Naive thymus-derived CD4-positive, alpha-beta T cell (primary cell): ENCODE measurements at regions not wholly inside any gene's neighbourhood (a gene's known extent, or its start where the extent isn't known, plus 50 kb on each side); places are given as distances from the start of the nearest gene placed in this dataset.
"Not testable (repeated sequence)": the region's sequence is repeated elsewhere in the genome, so short reads cannot be mapped to it uniquely, and the experiment has no call there.

Experiments
- ATAC-seq: fragments of 150-1000 bp; cut with Tn5 transposase; 2 replicates; pipeline ENCODE4 v1.10.0; 2021; ENCODE audit warnings: mild to moderate bottlenecking, moderate library complexity
- CTCF ChIA-PET: fragments of 350-600 bp; sonication (Branson Sonifier 250); formaldehyde crosslinking; loops from one replicate; lab custom pipeline; 2021; ENCODE audit warnings: antibody characterized with exemption; lab: Charles Lee
- POLR2A ChIA-PET: fragments of 350-600 bp; sonication (Branson Sonifier 250); formaldehyde crosslinking; loops from one replicate; lab custom pipeline; 2021; ENCODE audit warnings: antibody characterized with exemption, inconsistent platforms; lab: Charles Lee
- DNase-seq, 9 donors: peaks; one replicate each; pipeline versions ENCODE4 v3.0.0 to v3.0.0-alpha.2; 2020 to 2022; ENCODE audit warnings: mixed read lengths in 1 of 9
- H3K27ac ChIP-seq: one replicate; pipeline ENCODE4 v1.7.0; 2013; ENCODE audit warnings: mild to moderate bottlenecking, low read depth, low read length, moderate library complexity
- H3K27me3 ChIP-seq, 2 donors: one replicate each; pipeline ENCODE4 v1.7.0; 2013; ENCODE audit warnings: low read length in 2 of 2, mild to moderate bottlenecking in 2 of 2, moderate library complexity in 2 of 2; ENCODE audit not compliant: control insufficient read depth in 2 of 2, insufficient read depth in 2 of 2
- H3K36me3 ChIP-seq, 3 experiments: 1 replicate in 2 of 3; 2 replicates in 1 of 3; pipeline ENCODE4 v1.7.0; 2013; ENCODE audit warnings: low read length in 3 of 3, mild to moderate bottlenecking in 3 of 3, moderate library complexity in 1 of 3; ENCODE audit not compliant: insufficient read depth in 3 of 3, control insufficient read depth in 2 of 3
- H3K4me1 ChIP-seq, 2 donors: one replicate each; pipeline ENCODE4 v1.7.0; 2013; ENCODE audit warnings: low read length in 2 of 2, mild to moderate bottlenecking in 2 of 2, moderate library complexity in 1 of 2; ENCODE audit not compliant: control insufficient read depth in 2 of 2, insufficient read depth in 2 of 2
- H3K4me3 ChIP-seq: 2 replicates; pipeline ENCODE4 v1.7.0; 2013; ENCODE audit warnings: mild to moderate bottlenecking, low read length
- H3K9me3 ChIP-seq, 3 experiments: 1 replicate in 2 of 3; 2 replicates in 1 of 3; pipeline ENCODE4 v1.7.0; 2013; ENCODE audit warnings: low read length in 3 of 3; ENCODE audit not compliant: control insufficient read depth in 2 of 3
- H3K27ac Mint-ChIP-seq, 9 donors: one replicate each; pipeline ENCODE4 v1.8.0; 2020 to 2022; ENCODE audit warnings: mixed read lengths in 9 of 9, mild to moderate bottlenecking in 8 of 9, moderate library complexity in 5 of 9, inconsistent platforms in 2 of 9
- H3K27me3 Mint-ChIP-seq, 5 donors: one replicate each; pipeline ENCODE4 v1.8.0; 2021 to 2022; ENCODE audit warnings: mixed read lengths in 5 of 5, mild to moderate bottlenecking in 1 of 5
- H3K36me3 Mint-ChIP-seq, 5 donors: one replicate each; pipeline ENCODE4 v1.8.0; 2020 to 2022; ENCODE audit warnings: mixed read lengths in 5 of 5, mild to moderate bottlenecking in 3 of 5, inconsistent platforms in 1 of 5
- H3K4me1 Mint-ChIP-seq, 7 donors: one replicate each; pipeline ENCODE4 v1.8.0; 2020 to 2022; ENCODE audit warnings: mixed read lengths in 7 of 7, mild to moderate bottlenecking in 3 of 7, inconsistent platforms in 1 of 7
- H3K4me3 Mint-ChIP-seq, 10 donors: one replicate each; pipeline ENCODE4 v1.8.0; 2020 to 2022; ENCODE audit warnings: mild to moderate bottlenecking in 10 of 10, mixed read lengths in 10 of 10, moderate library complexity in 6 of 10, inconsistent platforms in 2 of 10
- H3K9me3 Mint-ChIP-seq, 11 donors: one replicate each; pipeline ENCODE4 v1.8.0; 2020 to 2022; ENCODE audit warnings: mixed read lengths in 11 of 11, mild to moderate bottlenecking in 4 of 11, inconsistent platforms in 1 of 11, moderate library complexity in 1 of 11
- intact Hi-C, 2 donors: fragments of 100-400 bp; cut with micrococcal nuclease; formaldehyde crosslinking; loops; one replicate each; pipeline ENCODE4 v1.15.1; 2023

DNA sequence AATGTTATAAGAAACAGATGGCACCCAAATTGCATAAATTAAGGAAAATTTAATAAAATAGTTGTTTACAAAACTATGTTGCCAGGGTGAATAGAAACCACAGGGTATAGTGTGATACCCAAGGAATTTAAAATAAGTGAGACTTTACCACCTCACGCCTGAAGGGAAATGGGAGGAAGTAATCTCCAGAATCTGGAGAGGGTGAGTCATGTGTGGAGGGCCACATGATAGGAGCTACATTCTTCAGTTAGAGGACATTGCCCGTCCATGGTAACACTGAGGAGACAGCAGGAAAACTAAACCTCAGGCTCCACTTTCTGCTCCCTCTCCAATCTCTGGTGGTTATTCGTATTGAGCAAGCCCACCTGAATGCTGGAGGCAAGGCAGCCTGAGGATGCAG, 97.2 kb upstream of the NXPH2 start:
- H3K27ac Mint-ChIP-seq, result no peak overlapping the region
- intact Hi-C loops, result no loop called here

DNA sequence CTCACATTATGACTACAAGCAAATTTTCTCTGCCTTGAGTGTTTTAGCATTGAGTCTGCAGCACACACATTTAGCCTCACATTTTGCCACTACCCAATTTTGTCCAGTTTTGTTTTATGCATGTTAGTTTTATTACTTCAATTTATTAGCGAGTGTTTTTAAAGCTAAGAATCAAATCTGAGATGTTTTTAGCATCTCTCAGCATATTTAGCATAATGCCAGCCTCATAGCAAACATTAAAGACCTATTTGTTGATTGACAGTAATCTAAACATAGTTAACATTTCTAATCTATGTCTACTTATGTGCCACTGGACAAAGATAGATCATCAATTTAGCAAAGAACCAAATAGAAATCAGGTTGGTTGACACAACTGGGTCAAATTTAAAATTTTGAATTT, 94.1 kb upstream of the NXPH2 start:
- Histone ChIP-seq H3K4me3 (no peak overlapping the region), H3K27me3 (no peaks in the 10 kb centered on the region), H3K9me3 (no peaks in the 10 kb centered on the region), H3K36me3 (no peaks in the 10 kb centered on the region), H3K27ac (no peak overlapping the region), H3K4me1 (no peaks in the 10 kb centered on the region)
- H3K27me3 Mint-ChIP-seq, result peaks cover 0 to 3% (median 0%) of the 10 kb centered on the region in 5 donors
- H3K27ac Mint-ChIP-seq, result no peak overlapping the region
- peaks cover 0 to 6% (median 0%) of the 10 kb centered on the region in 11 donors for H3K9me3 Mint-ChIP-seq
- intact Hi-C loops, result no loop called here
- no peaks in the 10 kb centered on the region for H3K36me3 Mint-ChIP-seq
- H3K4me3 Mint-ChIP-seq, result no peak overlapping the region
- no peak for ATAC-seq
- CTCF ChIA-PET, result no interaction called here
- no peak for DNase-seq
- POLR2A ChIA-PET, result interaction anchor here (0.5 kb wide), 1 partner anchor 20 kb away, joined by 4 read pairs; no protein-coding TSS in a partner anchor
- H3K4me1 Mint-ChIP-seq, result no peaks in the 10 kb centered on the region

More for the DNA sequence above, 97.2 kb upstream of the NXPH2 start:
- Histone ChIP-seq H3K27ac (no peak overlapping the region), H3K9me3 (no peaks in the 10 kb centered on the region), H3K4me1 (no peaks in the 10 kb centered on the region), H3K4me3 (no peak overlapping the region), H3K27me3 (no peaks in the 10 kb centered on the region), H3K36me3 (no peaks in the 10 kb centered on the region)
- Mint-ChIP-seq H3K36me3 (no peaks in the 10 kb centered on the region), H3K9me3 (peaks cover 0 to 6% (median 0%) of the 10 kb centered on the region in 11 donors), H3K27me3 (peaks cover 0 to 6% (median 0%) of the 10 kb centered on the region in 5 donors), H3K4me1 (no peaks in the 10 kb centered on the region), H3K4me3 (no peak overlapping the region)
- ATAC-seq (no peak), DNase-seq (no peak)
- ChIA-PET CTCF (no interaction called here), POLR2A (no interaction called here)

DNA sequence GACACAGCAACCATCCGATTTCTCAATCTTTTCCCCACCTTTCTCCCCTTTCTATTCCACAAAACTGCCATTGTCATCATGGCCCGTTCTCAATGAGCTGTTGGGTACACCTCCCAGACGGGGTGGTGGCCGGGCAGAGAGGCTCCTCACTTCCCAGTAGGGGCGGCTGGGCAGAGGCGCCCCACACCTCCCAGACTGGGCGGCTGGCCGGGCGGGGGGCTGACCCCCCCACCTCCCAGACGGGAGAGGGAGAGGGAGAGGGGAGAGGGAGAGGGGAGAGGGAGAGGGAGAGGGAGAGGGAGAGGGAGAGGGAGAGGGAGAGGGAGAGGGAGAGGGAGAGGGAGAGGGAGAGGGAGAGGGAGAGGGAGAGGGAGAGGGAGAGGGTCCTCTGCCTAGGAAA, 91.9 kb upstream of the NXPH2 start:
- CTCF ChIA-PET, H3K36me3 Mint-ChIP-seq, POLR2A ChIA-PET, H3K36me3 ChIP-seq, H3K4me1 Mint-ChIP-seq, ATAC-seq, DNase-seq, H3K4me3 Mint-ChIP-seq, H3K27ac Mint-ChIP-seq, H3K4me1 ChIP-seq, H3K9me3 ChIP-seq, H3K27me3 ChIP-seq, H3K27ac ChIP-seq, H3K4me3 ChIP-seq, intact Hi-C loops, H3K9me3 Mint-ChIP-seq, H3K27me3 Mint-ChIP-seq: not testable (repeated sequence)

DNA sequence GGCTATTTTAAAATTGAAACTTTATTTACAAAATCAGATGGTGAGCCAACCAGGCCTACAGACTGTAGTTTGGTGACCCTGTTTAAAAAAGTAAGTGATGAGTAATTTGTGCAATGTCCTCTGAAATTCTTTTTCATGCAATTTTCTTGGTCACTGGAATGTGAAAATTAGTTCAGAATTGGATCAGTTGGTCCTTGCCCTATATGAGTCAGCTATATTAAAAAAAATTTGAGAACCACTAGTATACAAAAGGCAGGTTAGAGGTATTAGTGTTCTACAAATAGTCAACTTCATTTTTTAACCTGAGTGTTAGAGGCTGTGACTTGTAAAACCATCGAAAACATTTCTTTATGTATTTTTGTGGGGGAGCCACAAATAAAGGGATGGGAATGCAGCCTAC, 91.1 kb upstream of the NXPH2 start:
- Mint-ChIP-seq H3K9me3 (peaks cover 0 to 6% (median 2%) of the 10 kb centered on the region in 11 donors), H3K27me3 (no peaks in the 10 kb centered on the region), H3K36me3 (no peaks in the 10 kb centered on the region), H3K4me3 (no peak overlapping the region), H3K4me1 (no peaks in the 10 kb centered on the region), H3K27ac (no peak overlapping the region)
- H3K4me1 ChIP-seq, result no peaks in the 10 kb centered on the region
- no peaks in the 10 kb centered on the region for H3K27me3 ChIP-seq
- H3K4me3 ChIP-seq, result no peak overlapping the region
- H3K36me3 ChIP-seq, result no peaks in the 10 kb centered on the region
- intact Hi-C loops, result no loop called here
- ATAC-seq (no peak), DNase-seq (no peak)
- CTCF ChIA-PET, result no interaction called here
- H3K9me3 ChIP-seq, result no peaks in the 10 kb centered on the region
- H3K27ac ChIP-seq, result no peak overlapping the region
- POLR2A ChIA-PET, result no interaction called here

DNA sequence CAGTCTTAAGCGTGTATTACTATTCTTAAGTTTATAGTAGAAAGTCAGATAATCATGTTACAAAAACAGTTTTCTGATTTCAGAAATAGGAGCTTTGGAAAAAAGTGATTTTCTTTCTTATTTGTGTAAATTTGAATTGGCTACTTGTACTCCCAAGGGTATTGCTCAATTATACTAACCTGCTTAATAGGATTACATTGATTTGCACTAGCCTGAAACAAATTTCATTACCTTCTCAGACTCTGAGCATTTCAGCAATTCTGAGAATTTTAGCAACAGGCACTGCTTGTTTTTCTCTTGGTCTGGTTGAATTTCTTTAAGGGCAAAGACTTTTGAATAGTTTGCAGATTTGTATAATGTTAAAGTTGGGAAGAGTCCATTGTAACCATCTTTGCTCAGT, 87.2 kb upstream of the NXPH2 start:
- Mint-ChIP-seq H3K27me3 (no peaks in the 10 kb centered on the region), H3K4me1 (no peaks in the 10 kb centered on the region), H3K4me3 (no peak overlapping the region), H3K27ac (no peak overlapping the region), H3K36me3 (no peaks in the 10 kb centered on the region), H3K9me3 (peaks cover 0 to 5% (median 2%) of the 10 kb centered on the region in 11 donors)
- ChIA-PET POLR2A (no interaction called here), CTCF (interaction anchor here (0.6 kb wide), 1 partner anchor 728 kb away, joined by 3 read pairs; no protein-coding TSS in a partner anchor)
- Histone ChIP-seq H3K36me3 (no peaks in the 10 kb centered on the region), H3K27me3 (no peaks in the 10 kb centered on the region), H3K9me3 (no peaks in the 10 kb centered on the region), H3K27ac (no peak overlapping the region), H3K4me1 (no peaks in the 10 kb centered on the region), H3K4me3 (no peak overlapping the region)
- ATAC-seq (no peak), DNase-seq (no peak)
- intact Hi-C loops, result no loop called here

DNA sequence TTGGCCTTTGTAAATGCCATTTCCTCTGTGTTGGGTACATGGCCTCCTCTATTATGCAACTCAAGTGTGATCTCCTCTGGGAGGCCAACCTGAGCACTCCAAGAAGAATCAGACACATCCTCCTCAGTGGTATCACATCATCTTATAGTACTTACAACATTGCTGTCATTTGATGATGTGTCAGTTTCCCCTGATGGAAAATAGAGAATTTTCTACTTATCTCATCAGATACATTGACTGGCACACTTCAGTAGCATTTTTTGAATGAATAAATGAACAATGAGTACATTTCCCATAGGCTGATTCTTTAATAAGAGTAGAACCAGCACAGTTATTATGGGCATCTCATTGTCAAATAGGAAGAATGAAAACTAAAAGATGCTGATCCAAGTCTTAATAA, 86.6 kb upstream of the NXPH2 start:
- no peak for DNase-seq
- no peaks in the 10 kb centered on the region for H3K4me1 Mint-ChIP-seq
- peaks cover 0 to 5% (median 1%) of the 10 kb centered on the region in 11 donors for H3K9me3 Mint-ChIP-seq
- ATAC-seq, result no peak
- no peaks in the 10 kb centered on the region for H3K36me3 Mint-ChIP-seq
- Histone ChIP-seq H3K27ac (no peak overlapping the region), H3K36me3 (no peaks in the 10 kb centered on the region), H3K4me3 (no peak overlapping the region), H3K9me3 (no peaks in the 10 kb centered on the region), H3K27me3 (no peaks in the 10 kb centered on the region), H3K4me1 (no peaks in the 10 kb centered on the region)
- H3K4me3 Mint-ChIP-seq, result no peak overlapping the region
- no peak overlapping the region for H3K27ac Mint-ChIP-seq
- CTCF ChIA-PET, result no interaction called here
- intact Hi-C loops, result no loop called here
- POLR2A ChIA-PET, result no interaction called here
- no peaks in the 10 kb centered on the region for H3K27me3 Mint-ChIP-seq

DNA sequence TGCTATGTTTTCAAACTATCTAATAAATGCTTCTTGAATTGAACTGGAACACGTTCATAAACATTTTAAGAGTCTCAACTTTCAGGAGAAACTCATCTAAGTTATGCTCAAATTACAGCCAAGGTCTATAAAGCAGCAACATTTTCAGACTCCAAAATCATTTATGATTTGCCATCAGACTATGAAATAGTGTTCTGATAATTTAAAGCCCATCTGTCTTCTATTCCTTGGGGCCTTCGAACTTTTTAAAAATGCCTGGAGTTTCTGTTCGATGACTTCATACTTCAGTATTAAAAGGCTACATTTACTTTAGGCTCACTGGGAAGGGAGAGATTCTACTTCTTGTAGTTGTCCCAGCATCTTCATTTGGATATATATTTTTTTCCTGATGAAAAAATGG, 73.6 kb upstream of the NXPH2 start:
- no peak for ATAC-seq
- H3K9me3 Mint-ChIP-seq, result peaks cover 0 to 2% (median 0%) of the 10 kb centered on the region in 11 donors
- H3K27ac ChIP-seq, result no peak overlapping the region
- no peak overlapping the region for H3K4me3 ChIP-seq
- H3K27me3 ChIP-seq, result no peaks in the 10 kb centered on the region
- no peaks in the 10 kb centered on the region for H3K36me3 Mint-ChIP-seq
- H3K4me1 ChIP-seq, result no peaks in the 10 kb centered on the region
- no peaks in the 10 kb centered on the region for H3K9me3 ChIP-seq
- no peaks in the 10 kb centered on the region for H3K4me1 Mint-ChIP-seq
- POLR2A ChIA-PET, result no interaction called here
- H3K27ac Mint-ChIP-seq, result no peak overlapping the region
- intact Hi-C loops, result no loop called here
- H3K36me3 ChIP-seq, result no peaks in the 10 kb centered on the region
- no peak for DNase-seq
- H3K4me3 Mint-ChIP-seq, result no peak overlapping the region
- H3K27me3 Mint-ChIP-seq, result peaks cover 0 to 15% (median 4%) of the 10 kb centered on the region in 5 donors
- CTCF ChIA-PET, result no interaction called here
